IMR-90 (cell line): ENCODE measurements at regions not wholly inside any gene's neighbourhood (a gene's known extent, or its start where the extent isn't known, plus 50 kb on each side); places are given as distances from the start of the nearest gene placed in this dataset.

Experiments used
- ATAC-seq: fragments of 200-7000 bp; cut with Tn5 transposase; 2 replicates; pipeline ENCODE4 v1.9.1; 2020; ENCODE audit warnings: low read depth, mild to moderate bottlenecking, moderate library complexity
- BruUV-seq: library from RNA; stranded (reverse); fragments of 400-500 nt; replicated peaks from 2 replicates; lab custom pipeline; 2021; lab: Mats Ljungman, UMichigan
- CTCF ChIA-PET: fragments of 300-600 bp; formaldehyde crosslinking; extraction: SDS; loops from one replicate; lab custom pipeline; 2021; ENCODE audit warnings: antibody characterized with exemption; lab: Yijun Ruan, JAX
- POLR2A ChIA-PET: fragments of 300-600 bp; sonication (Branson Sonifier 250); formaldehyde crosslinking; loops from one replicate; lab custom pipeline; 2022; ENCODE audit warnings: antibody characterized with exemption; ENCODE audit not compliant: unreplicated experiment; lab: Charles Lee
- DNase-seq: peaks from one replicate; pipeline ENCODE4 v3.0.0; 2013
- H2AFZ ChIP-seq: replicated peaks from 2 replicates; pipeline ENCODE3; 2013; ENCODE audit warnings: low read length, mild to moderate bottlenecking; ENCODE audit not compliant: poor library complexity
- H2AK5ac ChIP-seq: 2 replicates; pipeline ENCODE4 v1.6.1; 2013; ENCODE audit warnings: low read depth, low read length, inconsistent platforms
- H2AK9ac ChIP-seq: replicated peaks from 2 replicates; pipeline ENCODE3; 2013; ENCODE audit warnings: mild to moderate bottlenecking, low read depth, low read length, moderate library complexity; ENCODE audit not compliant: poor library complexity
- H2BK120ac ChIP-seq: 2 replicates; pipeline ENCODE4 v1.6.1; 2013; ENCODE audit warnings: low read depth, low read length, inconsistent platforms
- H2BK15ac ChIP-seq: 3 replicates; pipeline ENCODE4 v1.6.1; 2013; ENCODE audit warnings: low read depth, low read length, inconsistent platforms
- H2BK20ac ChIP-seq: 2 replicates; pipeline ENCODE4 v1.6.1; 2013; ENCODE audit warnings: low read depth, mild to moderate bottlenecking, inconsistent platforms, low read length, moderate library complexity
- H2BK5ac ChIP-seq: 2 replicates; pipeline ENCODE4 v1.6.1; 2013; ENCODE audit warnings: mild to moderate bottlenecking, low read depth, low read length, inconsistent platforms; ENCODE audit not compliant: poor library complexity, severe bottlenecking
- H3K14ac ChIP-seq: replicated peaks from 2 replicates; pipeline ENCODE4 v1.6.1; 2013; ENCODE audit warnings: low read depth, low read length, inconsistent platforms
- H3K18ac ChIP-seq: 2 replicates; pipeline ENCODE4 v1.6.1; 2013; ENCODE audit warnings: low read depth, low read length, control low read depth
- H3K23ac ChIP-seq: 2 replicates; pipeline ENCODE4 v1.6.1; 2013; ENCODE audit warnings: low read depth, low read length, inconsistent platforms
- H3K27ac ChIP-seq: 2 replicates; pipeline ENCODE4 v1.5.1; 2013; ENCODE audit warnings: mild to moderate bottlenecking, control low read depth, low read length; ENCODE audit not compliant: insufficient read depth
- H3K27me3 ChIP-seq: 2 replicates; pipeline ENCODE4 v1.6.1; 2013; ENCODE audit warnings: low read length; ENCODE audit not compliant: control insufficient read depth, insufficient read depth
- H3K36me3 ChIP-seq: 2 replicates; pipeline ENCODE4 v1.6.1; 2013; ENCODE audit warnings: low read length, mixed read lengths; ENCODE audit not compliant: control insufficient read depth, insufficient read depth
- H3K4ac ChIP-seq: 2 replicates; pipeline ENCODE4 v1.6.1; 2013; ENCODE audit warnings: low read depth, low read length, inconsistent platforms
- H3K4me1 ChIP-seq: 2 replicates; pipeline ENCODE4 v1.6.1; 2013; ENCODE audit warnings: low read length, mixed read lengths; ENCODE audit not compliant: control insufficient read depth, insufficient read depth
- H3K4me2 ChIP-seq: 2 replicates; pipeline ENCODE4 v1.6.1; 2013; ENCODE audit warnings: low read depth, mild to moderate bottlenecking, control low read depth, low read length, moderate library complexity
- H3K4me3 ChIP-seq: 2 replicates; pipeline ENCODE4 v1.5.1; 2013; ENCODE audit warnings: low read depth, mild to moderate bottlenecking, control low read depth, low read length, moderate library complexity; ENCODE audit not compliant: insufficient read depth
- H3K56ac ChIP-seq: 2 replicates; pipeline ENCODE4 v1.6.1; 2013; ENCODE audit warnings: low read length, inconsistent platforms; ENCODE audit not compliant: insufficient read depth; ENCODE audit errors: extremely low read depth
- H3K79me1 ChIP-seq, 2 experiments: 2 replicates each; pipeline ENCODE4 v1.6.1; 2013; ENCODE audit warnings: low read length in 2 of 2, inconsistent platforms in 1 of 2, low read depth in 1 of 2
- H3K9ac ChIP-seq: 2 replicates; pipeline ENCODE4 v1.6.1; 2013; ENCODE audit warnings: low read depth, low read length, control low read depth
- H3K9me1 ChIP-seq: 2 replicates; pipeline ENCODE4 v1.6.1; 2013; ENCODE audit warnings: low read length, inconsistent platforms; ENCODE audit not compliant: insufficient read depth
- H3K9me3 ChIP-seq: 2 replicates; pipeline ENCODE4 v1.6.1; 2013; ENCODE audit warnings: low read length; ENCODE audit not compliant: control insufficient read depth, insufficient read depth
- H4K20me1 ChIP-seq: 2 replicates; pipeline ENCODE4 v1.6.1; 2013; ENCODE audit warnings: low read length, inconsistent platforms; ENCODE audit not compliant: insufficient read depth
- H4K5ac ChIP-seq: 2 replicates; pipeline ENCODE4 v1.6.1; 2013; ENCODE audit warnings: mild to moderate bottlenecking, low read depth, low read length, control low read depth
- H4K8ac ChIP-seq, 2 experiments: 2 replicates each; pipeline ENCODE4 v1.6.1; 2013; ENCODE audit warnings: low read depth in 2 of 2, low read length in 2 of 2, control low read depth in 1 of 2, inconsistent platforms in 1 of 2
- H4K91ac ChIP-seq: 2 replicates; pipeline ENCODE4 v1.6.1; 2013; ENCODE audit warnings: low read depth, low read length, inconsistent platforms; ENCODE audit not compliant: insufficient read depth
- BHLHE40 ChIP-seq: fragments of 150-350 bp; IDR thresholded peaks from 2 replicates; pipeline ENCODE4 v1.6.1; 2016; ENCODE audit warnings: mild to moderate bottlenecking, low read depth, low read length
- CEBPB ChIP-seq: IDR thresholded peaks from 2 replicates; pipeline ENCODE4 v1.6.1; 2012; ENCODE audit warnings: low read depth, low read length, improper control_type of control experiment
- CHD1 ChIP-seq: IDR thresholded peaks from 2 replicates; pipeline ENCODE4 v1.6.1; 2012; ENCODE audit warnings: low read depth, low read length, improper control_type of control experiment
- ELK1 ChIP-seq: fragments of 150-350 bp; IDR thresholded peaks from 2 replicates; pipeline ENCODE4 v1.6.1; 2016; ENCODE audit warnings: low read depth, mild to moderate bottlenecking, low read length, moderate library complexity, borderline replicate concordance
- FOS ChIP-seq: fragments of 150-350 bp; IDR thresholded peaks from 2 replicates; pipeline ENCODE4 v1.6.1; 2016; ENCODE audit warnings: low read depth, low read length
- MXI1 ChIP-seq: IDR thresholded peaks from 2 replicates; pipeline ENCODE4 v1.6.1; 2012; ENCODE audit warnings: low read depth, mild to moderate bottlenecking, low read length, moderate library complexity, borderline replicate concordance
- POLR2A ChIP-seq: IDR thresholded peaks from 2 replicates; pipeline ENCODE4 v1.6.1; 2012; ENCODE audit warnings: mild to moderate bottlenecking, low read depth, low read length
- RAD21 ChIP-seq: IDR thresholded peaks from 2 replicates; pipeline ENCODE4 v1.6.1; 2012; ENCODE audit warnings: low read length, improper control_type of control experiment
- RCOR1 ChIP-seq: IDR thresholded peaks from 2 replicates; pipeline ENCODE4 v1.6.1; 2012; ENCODE audit warnings: mild to moderate bottlenecking, low read length, improper control_type of control experiment; ENCODE audit not compliant: insufficient replicate concordance
- RFX5 ChIP-seq: IDR thresholded peaks from 2 replicates; pipeline ENCODE4 v1.8.0; 2012; ENCODE audit warnings: low read depth, mild to moderate bottlenecking, low read length, moderate library complexity
- SMC3 ChIP-seq: fragments of 150-350 bp; IDR thresholded peaks from 2 replicates; pipeline ENCODE4 v1.6.1; 2016; ENCODE audit warnings: low read depth, mild to moderate bottlenecking, antibody characterized with exemption, low read length, moderate library complexity
- USF2 ChIP-seq: fragments of 150-350 bp; IDR thresholded peaks from 2 replicates; pipeline ENCODE4 v1.6.1; 2017; ENCODE audit warnings: mild to moderate bottlenecking, antibody characterized with exemption, low read length, low read depth
- WGBS, 2 experiments: methylation state at CpG; one replicate each; pipeline versions ENCODE4 v1.1.5 to v1.1.7; 2013; ENCODE audit warnings: missing lambda C conversion rate in 2 of 2; ENCODE audit not compliant: insufficient read length in 1 of 2; ENCODE audit errors: extremely low coverage in 2 of 2; 5-methylcytosine and 5-hydroxymethylcytosine counted together
- dilution Hi-C: fragments of 300-500 bp; cut with HindIII; formaldehyde crosslinking; loops from one replicate; pipeline ENCODE4 v1.14.3; 2018; ENCODE audit warnings: low sequenced_read_pairs; ENCODE audit not compliant: unreplicated experiment
- in situ Hi-C: fragments of 300-500 bp; cut with MboI; formaldehyde crosslinking; loops from 3 replicates; pipeline ENCODE4 v1.14.3; 2019; ENCODE audit warnings: low sequenced_read_pairs, inconsistent platforms, mixed read lengths
- intact Hi-C: fragments of 100-400 bp; cut with micrococcal nuclease; formaldehyde crosslinking; loops from 2 replicates; pipeline ENCODE4 v1.10.0; 2022

- Histone ChIP-seq H2BK5ac (no peak overlapping the region), H4K8ac (no peak overlapping the region), H3K27ac (no peak overlapping the region), H3K18ac (no peak overlapping the region), H2AK5ac (no peak overlapping the region), H4K20me1 (no peaks in the 10 kb centered on the region), H3K23ac (no peak overlapping the region), H3K4me3 (no peak overlapping the region), H3K9me1 (peaks cover 15% of the 10 kb centered on the region), H2BK120ac (peak overlapping the region; percentile 5; the same call in 1 of the 2 replicates), H3K36me3 (no peaks in the 10 kb centered on the region), H2AK9ac (no peak overlapping the region), H3K9me3 (no peaks in the 10 kb centered on the region), H2BK15ac (no peak overlapping the region), H3K56ac (no peak overlapping the region), H2BK20ac (no peak overlapping the region), H4K91ac (no peak overlapping the region), H3K4me1 (peaks cover 21% of the 10 kb centered on the region), H2AFZ (no peak overlapping the region), H3K14ac (no peak overlapping the region), H3K4me2 (no peak overlapping the region), H3K9ac (no peak overlapping the region), H4K5ac (no peak overlapping the region), H3K27me3 (no peaks in the 10 kb centered on the region), H3K79me1 (no peaks in the 10 kb centered on the region), H3K4ac (no peak overlapping the region)
- ATAC-seq = no peak
- TF ChIP-seq CEBPB = no peak
- TF ChIP-seq RAD21 = no peak
- TF ChIP-seq BHLHE40 = no peak
- TF ChIP-seq RCOR1 = no peak
- no peak for TF ChIP-seq RFX5
- TF ChIP-seq SMC3 = no peak
- TF ChIP-seq ELK1 = no peak
- no peak for TF ChIP-seq USF2
- no peak for TF ChIP-seq MXI1
- no peak for TF ChIP-seq FOS
- no peak for TF ChIP-seq POLR2A
- no peak for TF ChIP-seq CHD1
- ChIA-PET CTCF (interaction anchor here (0.6 kb wide), 1 partner anchor 12 kb away, joined by 3 read pairs; no protein-coding TSS in a partner anchor), POLR2A (no interaction called here)
- BruUV-seq = no TSS peak
- intact Hi-C loops = loop anchor here (10.0 kb wide), 1 partner anchor 109 kb away; no protein-coding TSS in a partner anchor
- no CpG with 5 or more reads among the region's 4 CpGs for WGBS, 2 experiments
- in situ Hi-C loops = no loop called here
- dilution Hi-C loops = no loop called here
- no peak for DNase-seq
Measured at GRCh38 chr16:80303691-80304090, 237.1 kb upstream of the DYNLRB2 start.
